GM12872 (cell line): ENCODE measurements at regions not wholly inside any gene's neighbourhood (a gene's known extent, or its start where the extent isn't known, plus 50 kb on each side); places are given as distances from the start of the nearest gene placed in this dataset.

Source experiments
- CTCF ChIP-seq: IDR thresholded peaks from 3 replicates; pipeline ENCODE4 v1.5.1; 2011; ENCODE audit warnings: low read depth, mild to moderate bottlenecking, low read length, moderate library complexity; ENCODE audit not compliant: insufficient read depth

GRCh38 chr2:9156483-9156882, 50.1 kb upstream of the ASAP2 start:
- no peak for TF ChIP-seq CTCF

GRCh38 chr2:9154061-9154460, 52.6 kb upstream of the ASAP2 start:
- TF ChIP-seq CTCF = no peak

- no peak for TF ChIP-seq CTCF
Observed at GRCh38 chr2:9153643-9153980, 53.0 kb upstream of the ASAP2 start.

- TF ChIP-seq CTCF = no peak
Observed at GRCh38 chr2:9152975-9153642, 53.5 kb upstream of the ASAP2 start.

GRCh38 chr2:9150906-9151305, 55.7 kb upstream of the ASAP2 start:
- no peak for TF ChIP-seq CTCF

- TF ChIP-seq CTCF = no peak
Observed at GRCh38 chr2:9150568-9150900, 56.1 kb upstream of the ASAP2 start.

- no peak for TF ChIP-seq CTCF
Observed at GRCh38 chr2:9149726-9150567, 56.7 kb upstream of the ASAP2 start.
